Uterus (tissue), 2 donors: ENCODE measurements at regions not wholly inside any gene's neighbourhood (a gene's known extent, or its start where the extent isn't known, plus 50 kb on each side); places are given as distances from the start of the nearest gene placed in this dataset.

Experiments used
- CTCF ChIP-seq, 4 experiments: fragments of 200-600 bp in 2 of 4; fragments of 450-650 bp in 2 of 4; sonication (generic) in 2 of 4; IDR thresholded peaks; one replicate each; pipeline ENCODE4 v1.5.1; 2016 to 2019; ENCODE audit warnings: antibody characterized with exemption in 4 of 4, mild to moderate bottlenecking in 2 of 4, moderate library complexity in 1 of 4
- POLR2A ChIP-seq, 2 donors: fragments of 450-650 bp; IDR thresholded peaks; one replicate each; pipeline ENCODE4 v1.6.1; 2016; ENCODE audit warnings: antibody characterized with exemption in 2 of 2, mild to moderate bottlenecking in 1 of 2, moderate library complexity in 1 of 2

- TF ChIP-seq CTCF (IDR thresholded peaks at IDR 0.05) = no peak
- no peak for TF ChIP-seq POLR2A (IDR thresholded peaks at IDR 0.05)
Observed at GRCh38 chr1:106659490-106660244, 396.8 kb upstream of the PRMT6 start.
